K562 (cell line): ENCODE measurements at regions not wholly inside any gene's neighbourhood (a gene's known extent, or its start where the extent isn't known, plus 50 kb on each side); places are given as distances from the start of the nearest gene placed in this dataset.

Experiments
- ATAC-seq: fragments of 200-7000 bp; cut with Tn5 transposase; 3 replicates; pipeline ENCODE4 v1.9.1; 2020; ENCODE audit warnings: moderate library complexity
- BruUV-seq: library from RNA; stranded (reverse); fragments of 400-500 nt; replicated peaks from 2 replicates; lab custom pipeline; 2021; lab: Mats Ljungman, UMichigan
- CTCF ChIA-PET: fragments of 300-600 bp; formaldehyde crosslinking; extraction: SDS; loops from one replicate; lab custom pipeline; 2021; ENCODE audit warnings: low intra/inter-chr PET ratio; lab: Yijun Ruan, JAX
- POLR2A ChIA-PET: fragments of 300-600, 350-650 bp; sonication (Branson Sonifier 250); formaldehyde crosslinking; extraction: SDS; loops from one replicate; lab custom pipeline; 2021; ENCODE audit warnings: antibody characterized with exemption, inconsistent platforms; lab: Yijun Ruan, JAX
- DNase-seq, 4 experiments: peaks; one replicate each; pipeline versions ENCODE4 v3.0.0 to v3.0.0-alpha.2; 2011 to 2018; ENCODE audit warnings: low spot score in 3 of 4, mixed read lengths in 3 of 4; ENCODE audit errors: extremely low read depth in 1 of 4
- FAIRE-seq: peaks from 2 replicates; lab custom pipeline; 2011; peaks lifted over from hg19 to GRCh38; lab: Jason Lieb, UNC
- H2AFZ ChIP-seq: 2 replicates; pipeline ENCODE4 v1.6.0; 2011; ENCODE audit warnings: low read depth, low read length, control low read depth, inconsistent platforms
- H3K27ac ChIP-seq: fragments of 200-600 bp; 3 replicates; pipeline ENCODE4 v1.8.0; 2011; ENCODE audit warnings: low read depth, mild to moderate bottlenecking, control low read depth, inconsistent platforms, low read length, moderate library complexity, mixed read lengths; ENCODE audit errors: extremely low read depth
- H3K27me3 ChIP-seq, 2 experiments: fragments of 300-600 bp in 1 of 2; 2 replicates in 1 of 2; 3 replicates in 1 of 2; pipeline versions ENCODE4 v1.6.0 to v1.8.0; 2011; ENCODE audit warnings: inconsistent platforms in 2 of 2, low read length in 2 of 2, mild to moderate bottlenecking in 1 of 2, mixed read lengths in 1 of 2, moderate library complexity in 1 of 2; ENCODE audit not compliant: control insufficient read depth in 2 of 2, insufficient read depth in 2 of 2
- H3K36me3 ChIP-seq: fragments of 300-600 bp; 3 replicates; pipeline ENCODE4 v1.8.0; 2011; ENCODE audit warnings: mild to moderate bottlenecking, low read length, inconsistent platforms; ENCODE audit not compliant: control insufficient read depth, insufficient read depth
- H3K4me1 ChIP-seq, 2 experiments: fragments of 200-600 bp in 1 of 2; replicated peaks in 1 of 2; 2 replicates in 1 of 2; 3 replicates in 1 of 2; pipeline versions ENCODE4 v1.5.1 to v1.8.0; 2011; ENCODE audit warnings: inconsistent platforms in 2 of 2, low read length in 2 of 2, mild to moderate bottlenecking in 1 of 2, mixed read lengths in 1 of 2, moderate library complexity in 1 of 2; ENCODE audit not compliant: control insufficient read depth in 2 of 2, insufficient read depth in 2 of 2
- H3K4me2 ChIP-seq: 2 replicates; pipeline ENCODE4 v1.6.1; 2011; ENCODE audit warnings: low read length, control low read depth, inconsistent platforms, mixed read lengths; ENCODE audit not compliant: insufficient read depth
- H3K4me3 ChIP-seq: fragments of 200-600 bp; sonication (generic), shearing (Covaris generic); 2 replicates; pipeline ENCODE4 v1.5.1; 2016; ENCODE audit warnings: control low read depth, inconsistent platforms
- H3K79me2 ChIP-seq: fragments of 200-600 bp; 3 replicates; pipeline ENCODE4 v1.8.0; 2011; ENCODE audit warnings: low read length, inconsistent platforms; ENCODE audit not compliant: control insufficient read depth, insufficient read depth
- H3K9ac ChIP-seq, 2 experiments: 2 replicates each; pipeline versions ENCODE4 v1.6.0 to v1.6.1; 2011; ENCODE audit warnings: low read depth in 2 of 2, low read length in 2 of 2, control low read depth in 1 of 2, inconsistent platforms in 1 of 2, mild to moderate bottlenecking in 1 of 2, mixed read lengths in 1 of 2; ENCODE audit not compliant: insufficient read depth in 1 of 2
- H3K9me1 ChIP-seq: one replicate; pipeline ENCODE4 v1.6.0; 2011; ENCODE audit warnings: inconsistent platforms, mild to moderate bottlenecking, low read length, moderate library complexity; ENCODE audit not compliant: control insufficient read depth, insufficient read depth
- H3K9me3 ChIP-seq: replicated peaks from 2 replicates; pipeline ENCODE4 v1.5.1; 2011; ENCODE audit warnings: low read depth, low read length, inconsistent platforms; ENCODE audit not compliant: control insufficient read depth, insufficient read depth
- H4K20me1 ChIP-seq: replicated peaks from 2 replicates; pipeline ENCODE4 v1.6.1; 2011; ENCODE audit warnings: low read length, inconsistent platforms, mixed read lengths; ENCODE audit not compliant: control insufficient read depth, insufficient read depth
- BRD4 ChIP-seq: fragments of 200-600 bp; sonication (generic); IDR thresholded peaks from 2 replicates; pipeline ENCODE4 v1.6.1; 2017; ENCODE audit warnings: inconsistent platforms
- EP300 ChIP-seq: IDR thresholded peaks from 2 replicates; pipeline ENCODE4 v1.6.1; 2012; ENCODE audit warnings: low read length, improper control_type of control experiment
- FOXP1 ChIP-seq: sonication (generic); formaldehyde crosslinking; IDR thresholded peaks from 2 replicates; pipeline ENCODE4 v1.8.0; 2022; ENCODE audit warnings: mild to moderate bottlenecking, missing genetic modification reagents
- HDAC3 ChIP-seq: fragments of 450-650 bp; IDR thresholded peaks from 2 replicates; pipeline ENCODE4 v1.6.1; 2018; ENCODE audit warnings: borderline replicate concordance, mild to moderate bottlenecking, moderate library complexity; ENCODE audit not compliant: partially characterized antibody
- HMG20A ChIP-seq: fragments of 450-650 bp; formaldehyde crosslinking; conservative IDR thresholded peaks from 2 replicates; pipeline ENCODE4 v1.4.0; 2020; ENCODE audit warnings: mild to moderate bottlenecking, mixed read lengths
- NCOA4 ChIP-seq: fragments of 450-650 bp; IDR thresholded peaks from 2 replicates; pipeline ENCODE4 v1.6.1; 2018; ENCODE audit warnings: mild to moderate bottlenecking; ENCODE audit not compliant: partially characterized antibody
- NFATC3 ChIP-seq: fragments of 450-650 bp; IDR thresholded peaks from 2 replicates; pipeline ENCODE4 v1.6.1; 2017; ENCODE audit warnings: mild to moderate bottlenecking
- PHB ChIP-seq: fragments of 250-450 bp; sonication (Bioruptor Pico); IDR thresholded peaks from 2 replicates; pipeline ENCODE4 v1.5.0; 2021
- SAFB2 ChIP-seq: fragments of 200-400 bp; formaldehyde crosslinking; IDR thresholded peaks from 2 replicates; pipeline ENCODE4 v1.6.1; 2018; ENCODE audit warnings: borderline replicate concordance, low read length, low read depth, moderate library complexity; ENCODE audit not compliant: severe bottlenecking
- SIX5 ChIP-seq, 2 experiments: IDR thresholded peaks; 2 replicates each; pipeline ENCODE4 v1.6.1; 2011; ENCODE audit warnings: low read length in 2 of 2, borderline replicate concordance in 1 of 2, low read depth in 1 of 2, mild to moderate bottlenecking in 1 of 2, moderate library complexity in 1 of 2; ENCODE audit not compliant: insufficient read depth in 1 of 2
- SUPT5H ChIP-seq: fragments of 450-650 bp; IDR thresholded peaks from 2 replicates; pipeline ENCODE4 v1.6.1; 2016
- TEAD1 ChIP-seq, 2 experiments: fragments of 450-650 bp in 1 of 2; sonication (generic) in 1 of 2; formaldehyde crosslinking; IDR thresholded peaks; 2 replicates each; pipeline versions ENCODE4 v1.4.0 to v1.8.0; 2020 to 2022; ENCODE audit warnings: mild to moderate bottlenecking in 2 of 2, missing genetic modification reagents in 1 of 2
- U2AF1 ChIP-seq: fragments of 200-400 bp; formaldehyde crosslinking; optimal IDR thresholded peaks from 2 replicates; pipeline ENCODE3; 2017; ENCODE audit warnings: mild to moderate bottlenecking, low read depth, low read length, moderate library complexity
- ZC3H8 ChIP-seq: fragments of 450-650 bp; IDR thresholded peaks from 2 replicates; pipeline ENCODE4 v1.6.1; 2017
- ZNF134 ChIP-seq: fragments of 250-450 bp; sonication (Bioruptor Pico); conservative IDR thresholded peaks from 2 replicates; pipeline ENCODE4 v1.4.0; 2020
- ZNF23 ChIP-seq: fragments of 250-450 bp; sonication (Bioruptor Pico); IDR thresholded peaks from 2 replicates; pipeline ENCODE4 v1.4.0; 2020; ENCODE audit warnings: mild to moderate bottlenecking
- ZNF3 ChIP-seq: fragments of 250-450 bp; sonication (Bioruptor Pico); IDR thresholded peaks from 2 replicates; pipeline ENCODE4 v1.5.0; 2021; ENCODE audit warnings: mild to moderate bottlenecking, moderate library complexity
- WGBS: fragments of 100-300 bp; shearing (Covaris generic); methylation state at CpG from one replicate; pipeline ENCODE4 v1.1.6; 2016; ENCODE audit warnings: low coverage, mixed read lengths; ENCODE audit not compliant: insufficient coverage; ENCODE audit errors: missing lambda C conversion rate; 5-methylcytosine and 5-hydroxymethylcytosine counted together
- in situ Hi-C: fragments of 300-500 bp; cut with MboI; formaldehyde crosslinking; loops from 4 replicates; pipeline ENCODE4 v1.15.0; 2018; ENCODE audit warnings: inconsistent platforms, mixed read lengths
- intact Hi-C: fragments of 100-400 bp; cut with micrococcal nuclease; formaldehyde crosslinking; loops from 2 replicates; pipeline ENCODE4 v1.14.2; 2022

DNA sequence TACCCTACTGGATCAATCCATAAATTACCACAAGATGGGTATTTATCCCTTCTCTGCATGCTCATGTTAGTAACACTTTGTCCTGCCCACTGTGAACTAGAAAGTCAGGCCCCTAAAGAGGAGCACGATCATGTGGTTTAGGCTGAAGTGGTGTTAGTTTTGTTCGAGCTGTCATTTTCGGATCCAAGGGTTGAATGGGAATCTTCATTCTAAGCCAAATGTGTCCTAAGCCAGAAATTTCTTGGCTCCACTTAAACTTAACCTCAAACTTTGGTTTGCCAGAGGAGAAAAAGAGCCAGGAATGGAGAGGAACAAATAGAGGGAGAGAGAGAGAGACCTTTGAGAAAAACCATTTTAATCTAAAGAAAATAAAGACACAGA lies 837.7 kb upstream of the ZNF608 start (continued):
- TF ChIP-seq HDAC3 (no peak), TEAD1 (CRISPR knock-in tag; IDR thresholded peaks at IDR 0.05) (no peak), ZNF3 (no peak)

DNA sequence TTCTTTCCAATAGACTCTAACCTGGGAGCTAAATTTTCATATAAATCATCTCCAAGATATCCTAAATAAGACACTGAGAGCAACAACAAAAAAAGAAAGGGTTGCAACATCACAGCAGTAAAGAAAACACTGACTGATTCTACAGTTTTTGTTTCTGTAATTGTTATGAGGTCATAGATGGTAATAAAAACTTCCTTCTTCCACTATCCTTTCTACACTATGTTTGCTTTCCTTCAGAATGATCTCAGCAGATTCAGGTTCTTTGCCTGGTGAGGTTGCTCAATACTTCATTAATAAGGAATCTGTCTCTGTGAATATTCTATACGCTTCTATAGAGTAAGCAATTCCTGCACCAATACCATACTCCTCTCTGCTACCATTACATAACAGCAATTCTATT lies 835.6 kb upstream of the GRAMD2B start:
- H3K9me1 ChIP-seq: no peaks in the 10 kb centered on the region
- ChIA-PET POLR2A (no interaction called here), CTCF (no interaction called here)
- H3K4me1 ChIP-seq: no peaks in the 10 kb centered on the region
- TF ChIP-seq SIX5 (IDR thresholded peaks at IDR 0.05; ENCODE audit: borderline replicate concordance in 1 of 2, insufficient read depth in 1 of 2, low read depth in 1 of 2, low read length in 2 of 2) (no peak), U2AF1 (no peak), SAFB2 (no peak), NFATC3 (no peak), BRD4 (no peak), ZC3H8 (no peak), FOXP1 (CRISPR knock-in tag) (no peak), EP300 (no peak), HMG20A (CRISPR knock-in tag) (no peak), SUPT5H (no peak), NCOA4 (no peak), ZNF134 (CRISPR knock-in tag) (no peak), PHB (CRISPR knock-in tag) (no peak), ZNF23 (CRISPR knock-in tag) (no peak)
- no peak for ATAC-seq
- H3K9me3 ChIP-seq: no peaks in the 10 kb centered on the region; the same call in 1 of the 2 replicates
- H3K4me2 ChIP-seq: no peak overlapping the region
- in situ Hi-C loops: no loop called here
- intact Hi-C loops: no loop called here
- no peak overlapping the region for H3K4me3 ChIP-seq
- no peak for FAIRE-seq
- H3K79me2 ChIP-seq: no peaks in the 10 kb centered on the region
- no peaks in the 10 kb centered on the region for H3K27me3 ChIP-seq
- no peak overlapping the region for H2AFZ ChIP-seq
- H3K9ac ChIP-seq: no peak overlapping the region
- no TSS peak for BruUV-seq
- no peak for DNase-seq
- no peaks in the 10 kb centered on the region for H3K36me3 ChIP-seq
- no peaks in the 10 kb centered on the region for H4K20me1 ChIP-seq
- H3K27ac ChIP-seq: no peak overlapping the region
- WGBS: 0% methylated on average over 1 of the region's 1 CpG
